GM19467 (cell line): ENCODE measurements at regions not wholly inside any gene's neighbourhood (a gene's known extent, or its start where the extent isn't known, plus 50 kb on each side); places are given as distances from the start of the nearest gene placed in this dataset.
"Not testable (repeated sequence)": the region's sequence is repeated elsewhere in the genome, so short reads cannot be mapped to it uniquely, and the experiment has no call there.

Experiments
- ATAC-seq: cut with Tn5 transposase; IDR thresholded peaks from one replicate; pipeline ENCODE4 v1.9.1; 2021; ENCODE audit warnings: mild to moderate bottlenecking, moderate library complexity; ENCODE audit not compliant: unreplicated experiment

DNA sequence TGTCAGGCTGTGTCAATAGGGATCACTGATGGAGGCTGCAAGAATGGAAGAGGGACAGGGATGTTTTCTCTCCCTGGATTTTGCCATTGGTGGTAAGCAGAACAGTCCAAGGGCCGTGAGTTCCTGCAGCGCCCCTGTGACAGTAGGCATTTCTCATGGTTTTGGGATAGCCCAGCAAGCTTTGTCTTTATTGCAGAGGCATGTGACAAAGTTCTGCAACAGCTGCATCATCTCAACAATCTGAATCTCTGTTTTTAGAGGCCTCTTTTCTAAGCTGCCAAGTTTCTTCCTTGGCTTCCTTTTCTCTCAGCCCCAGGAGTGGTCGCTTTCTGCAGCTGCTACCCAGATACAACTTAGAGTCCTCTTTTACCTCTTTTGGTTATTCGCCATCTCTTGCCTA lies 95.7 kb upstream of the TSHZ3 start:
- ATAC-seq = no peak

DNA sequence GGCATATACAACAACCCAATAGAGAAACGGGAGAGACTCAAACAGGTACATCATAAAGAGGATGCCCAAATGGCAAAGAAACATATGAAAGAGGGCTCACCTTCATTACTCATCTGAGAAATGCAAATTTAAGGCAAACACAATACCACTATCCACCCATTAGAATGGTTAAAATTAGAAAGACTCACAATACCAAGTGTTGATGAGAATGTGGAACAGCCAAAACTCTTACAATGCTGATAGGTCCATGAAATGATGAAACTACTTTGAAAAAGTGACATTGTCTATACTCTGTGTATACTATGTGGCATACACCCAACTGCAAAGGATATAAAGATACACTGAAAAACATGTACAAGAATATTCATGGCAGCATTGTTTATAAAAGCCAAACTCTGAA lies 96.2 kb upstream of the TSHZ3 start:
- no peak for ATAC-seq

DNA sequence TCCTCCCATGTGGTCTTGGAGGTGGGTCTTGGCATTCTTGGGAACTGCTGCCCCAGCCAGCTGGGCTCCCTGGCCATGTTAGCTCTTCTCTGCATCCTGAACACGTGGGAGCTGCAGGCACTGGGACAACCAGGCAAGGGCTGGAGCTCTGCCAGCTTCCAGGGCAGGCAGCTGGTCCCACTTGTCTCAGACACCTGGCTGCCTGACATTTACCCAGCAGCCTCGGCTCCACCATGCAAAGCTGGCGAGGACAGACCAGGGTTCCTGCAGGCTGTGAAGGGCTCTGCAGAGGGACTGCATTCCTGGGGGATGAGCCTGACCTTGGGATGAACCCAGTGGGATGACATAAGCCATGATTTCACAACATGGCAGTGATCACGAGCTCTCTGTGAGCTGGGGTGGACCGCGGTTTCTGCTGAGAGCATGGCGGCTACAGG lies 99.0 kb upstream of the TSHZ3 start:
- no peak for ATAC-seq

DNA sequence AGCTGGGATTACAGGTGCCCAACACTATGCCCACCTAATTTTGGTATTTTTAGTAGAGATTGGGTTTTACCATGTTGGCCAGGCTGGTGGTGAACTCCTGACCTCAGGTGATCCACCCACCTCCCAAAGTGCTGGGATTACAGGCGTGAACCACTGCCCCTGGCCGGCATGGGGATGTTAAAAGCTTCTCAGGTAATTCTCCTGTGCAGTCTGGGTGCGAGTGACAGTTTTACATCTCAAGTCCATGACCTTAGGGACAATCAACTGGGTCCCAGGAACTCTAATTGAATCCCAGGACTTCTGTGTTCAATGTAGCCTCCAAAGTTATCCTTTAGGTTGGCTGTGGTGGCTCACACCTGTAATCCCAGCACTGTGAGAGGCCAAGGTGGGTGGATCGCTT lies 100.1 kb upstream of the TSHZ3 start:
- ATAC-seq = no peak

DNA sequence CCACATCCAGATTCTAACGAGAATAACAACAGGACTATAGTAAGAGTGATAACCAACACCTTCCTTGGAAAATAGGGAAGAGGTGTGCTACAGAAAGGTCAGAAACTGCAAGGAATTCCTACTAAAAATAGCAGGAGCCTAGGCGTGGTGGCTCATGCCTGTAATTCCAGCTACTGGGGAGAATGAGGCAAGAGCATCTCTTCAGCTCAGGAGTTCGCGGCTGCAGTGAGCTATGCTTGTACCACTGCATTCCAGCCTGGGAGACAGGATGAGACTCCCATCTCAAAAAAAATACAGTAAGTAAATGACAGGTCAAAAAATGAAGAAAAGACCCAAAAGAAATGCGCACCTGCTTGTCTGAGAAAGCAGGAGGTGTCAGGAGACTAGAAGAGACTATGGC lies 101.5 kb upstream of the TSHZ3 start:
- no peak for ATAC-seq

DNA sequence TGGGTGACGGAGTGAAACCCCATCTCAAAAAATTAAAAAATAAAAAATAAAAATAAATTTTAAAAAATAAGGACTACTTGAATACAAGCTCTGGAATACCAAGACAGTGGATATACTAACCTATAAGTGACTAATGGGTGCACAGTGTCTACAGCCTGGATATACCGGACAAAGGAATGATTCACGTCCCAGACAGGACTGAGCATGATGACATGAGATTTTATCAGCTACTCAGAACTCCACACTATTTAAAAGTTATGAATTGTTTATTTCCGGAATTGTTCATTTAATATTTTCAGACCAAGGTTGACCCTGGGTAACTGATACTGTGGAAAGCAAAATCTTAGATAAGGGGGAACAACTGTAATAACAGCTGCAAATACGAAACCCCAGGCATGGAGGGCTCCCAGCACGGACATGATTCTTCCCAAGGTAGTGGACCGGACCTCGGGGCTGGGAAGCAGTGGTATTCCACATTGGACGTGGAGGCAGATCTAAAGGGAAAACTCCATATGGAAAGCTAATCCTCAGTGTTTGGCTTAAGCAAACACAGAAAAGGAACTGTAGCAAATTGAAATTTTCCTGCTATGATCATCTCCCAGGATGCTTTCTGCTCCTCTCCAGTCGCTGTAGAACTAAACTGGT lies 102.6 kb upstream of the TSHZ3 start:
- no peak for ATAC-seq

DNA sequence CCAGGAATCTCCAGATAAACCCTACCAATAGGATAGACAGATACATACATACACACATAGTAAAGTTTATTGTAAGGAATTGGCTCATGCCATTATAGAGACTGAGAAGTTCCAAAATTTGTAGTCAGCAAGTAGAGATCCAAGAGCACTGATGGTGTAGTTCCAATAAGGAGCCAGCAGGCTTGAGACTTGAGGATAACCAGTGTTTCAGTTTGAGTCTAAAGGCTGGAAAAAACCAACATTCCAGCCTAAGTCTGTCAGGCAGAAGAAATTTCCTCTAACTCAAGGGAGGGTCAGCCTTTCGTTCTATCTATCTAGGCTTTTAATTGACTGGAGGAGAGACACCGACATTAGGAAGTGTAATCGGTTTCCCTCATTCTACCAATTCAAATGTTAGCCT lies 110.2 kb upstream of the TSHZ3 start:
- no peak for ATAC-seq

DNA sequence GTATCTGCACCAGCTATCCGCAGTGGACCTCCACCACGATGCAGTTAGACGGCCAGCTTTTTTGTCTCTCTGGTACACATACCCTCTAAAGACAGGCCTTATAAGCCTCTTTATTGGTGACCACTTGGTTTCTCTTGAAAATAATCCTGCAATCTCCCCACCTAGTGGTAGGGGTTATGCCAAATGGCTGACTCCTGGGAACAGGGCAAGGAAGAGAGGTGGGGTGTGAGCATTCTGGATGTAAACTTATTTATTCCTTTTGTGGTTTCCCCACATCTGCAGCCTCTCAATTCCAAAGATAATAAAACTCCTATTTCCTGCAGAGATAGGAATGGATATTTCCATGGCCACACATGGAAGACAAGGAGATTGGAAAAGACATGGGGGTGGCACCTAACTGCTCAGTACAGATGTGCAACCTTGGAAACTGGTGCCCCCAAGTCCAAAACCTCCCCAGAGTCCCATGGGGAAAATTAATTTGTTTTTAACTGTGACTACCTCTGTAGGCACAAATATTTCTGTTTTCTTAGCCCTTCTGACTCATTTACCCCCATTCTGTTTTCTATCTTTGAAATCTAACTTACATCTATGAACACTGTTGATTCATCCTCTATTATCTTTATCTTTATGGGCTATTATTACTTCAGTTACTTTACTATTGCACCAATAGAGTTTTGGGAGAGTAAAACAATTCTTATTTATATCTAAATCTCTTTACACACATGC lies 112.7 kb upstream of the TSHZ3 start:
- ATAC-seq = no peak

DNA sequence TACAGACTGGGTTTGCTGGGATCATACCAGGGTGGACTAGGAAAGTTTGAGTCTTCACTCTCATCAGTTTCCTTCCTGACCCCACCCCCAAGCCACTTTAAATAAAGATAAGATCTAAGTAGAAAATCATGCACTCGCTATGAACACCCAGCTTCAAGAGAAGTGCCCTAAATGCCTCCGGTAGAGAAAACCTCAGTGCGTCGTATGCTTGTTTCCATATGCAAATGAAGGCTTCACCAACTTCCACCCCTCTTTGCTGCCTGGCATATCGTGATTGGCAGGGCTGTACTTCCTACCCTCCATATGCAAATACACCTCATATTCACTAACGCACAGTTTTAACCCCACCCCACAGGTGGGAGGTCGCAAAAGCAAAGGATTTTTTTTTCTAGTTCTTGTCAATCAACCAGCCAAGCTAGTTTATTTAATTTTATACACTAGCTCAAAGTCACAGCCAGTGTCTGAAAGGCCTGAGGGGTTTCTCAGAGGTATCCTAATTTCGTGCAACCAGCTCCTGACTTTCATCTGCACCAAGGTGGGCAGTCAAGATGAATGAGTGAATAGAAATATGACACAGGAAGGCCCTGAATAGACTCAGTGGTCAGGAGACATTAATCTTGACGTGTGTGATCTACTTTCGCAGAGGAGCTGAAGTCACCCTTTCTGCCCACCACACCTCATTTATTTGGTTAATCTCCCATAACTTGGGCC lies 121.1 kb upstream of the TSHZ3 start:
- ATAC-seq = no peak

DNA sequence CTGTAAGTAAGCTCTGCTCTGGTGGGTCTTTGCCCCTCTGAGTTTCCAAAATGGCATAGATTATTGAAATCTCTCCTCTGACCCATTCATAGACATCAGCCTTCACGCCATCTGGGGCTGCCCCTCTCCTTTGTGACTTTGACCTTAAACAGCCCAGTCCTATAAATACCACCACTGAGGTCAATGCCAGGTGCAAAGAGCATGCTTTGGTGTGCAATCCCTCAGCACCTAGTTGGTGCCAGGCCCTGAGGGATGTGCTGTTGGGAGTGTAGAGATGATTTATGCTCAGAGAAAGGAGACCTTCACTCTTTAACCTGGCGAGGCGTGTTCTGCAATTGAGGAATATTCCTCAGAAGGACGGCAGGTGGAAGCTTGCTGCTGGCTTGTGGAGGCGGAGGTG lies 121.7 kb upstream of the TSHZ3 start:
- no peak for ATAC-seq

DNA sequence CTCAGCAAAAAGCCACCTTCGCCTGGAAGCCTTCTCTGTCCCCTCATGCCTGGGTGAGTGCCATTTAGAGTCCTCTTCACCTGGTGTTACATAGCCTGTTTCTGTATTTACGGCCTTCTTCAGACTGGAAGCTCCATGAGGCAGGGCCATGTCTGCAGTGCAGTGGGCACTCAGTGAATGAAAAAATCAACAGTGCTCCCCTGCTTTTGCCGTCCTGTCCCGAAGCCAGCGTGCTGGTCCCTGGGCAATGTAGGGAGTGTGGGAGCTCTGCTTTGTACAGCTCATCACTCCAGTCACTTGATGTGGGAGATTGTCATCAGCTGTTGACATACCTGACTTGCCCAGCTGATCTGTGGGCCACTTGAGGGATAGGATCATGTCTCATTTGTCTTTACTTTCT lies 129.0 kb upstream of the TSHZ3 start:
- ATAC-seq = no peak

DNA sequence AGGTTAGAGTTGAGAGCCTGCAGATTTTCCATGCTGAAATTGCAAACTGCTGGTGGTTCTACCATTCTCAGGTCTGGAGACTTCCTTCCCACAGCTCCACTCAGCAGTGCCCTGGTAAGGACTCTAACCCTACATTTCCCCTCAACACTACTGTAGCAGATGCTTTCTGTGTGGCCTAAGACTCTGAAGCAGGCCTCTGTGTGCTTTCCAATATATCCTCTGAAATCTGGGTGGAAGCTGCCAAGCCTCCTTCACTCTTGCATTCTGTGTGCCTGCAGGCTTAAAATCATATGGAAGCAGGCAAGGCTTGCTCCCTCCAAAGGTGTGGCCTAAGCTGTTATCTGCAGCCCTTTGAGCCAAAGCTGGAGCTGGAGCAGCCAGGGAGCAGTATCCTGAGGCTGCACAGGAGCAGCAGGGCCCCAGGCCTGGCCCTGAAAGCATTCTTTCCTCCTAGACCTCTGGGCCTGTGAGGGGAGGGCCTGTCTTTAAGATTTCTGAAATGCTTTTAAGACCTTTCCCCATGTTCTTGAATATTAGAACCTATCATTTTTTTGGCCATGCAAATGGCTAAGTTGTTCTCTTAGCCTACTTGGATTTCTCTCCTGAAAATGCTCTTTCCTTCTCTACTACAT lies 134.1 kb upstream of the TSHZ3 start:
- no peak for ATAC-seq

DNA sequence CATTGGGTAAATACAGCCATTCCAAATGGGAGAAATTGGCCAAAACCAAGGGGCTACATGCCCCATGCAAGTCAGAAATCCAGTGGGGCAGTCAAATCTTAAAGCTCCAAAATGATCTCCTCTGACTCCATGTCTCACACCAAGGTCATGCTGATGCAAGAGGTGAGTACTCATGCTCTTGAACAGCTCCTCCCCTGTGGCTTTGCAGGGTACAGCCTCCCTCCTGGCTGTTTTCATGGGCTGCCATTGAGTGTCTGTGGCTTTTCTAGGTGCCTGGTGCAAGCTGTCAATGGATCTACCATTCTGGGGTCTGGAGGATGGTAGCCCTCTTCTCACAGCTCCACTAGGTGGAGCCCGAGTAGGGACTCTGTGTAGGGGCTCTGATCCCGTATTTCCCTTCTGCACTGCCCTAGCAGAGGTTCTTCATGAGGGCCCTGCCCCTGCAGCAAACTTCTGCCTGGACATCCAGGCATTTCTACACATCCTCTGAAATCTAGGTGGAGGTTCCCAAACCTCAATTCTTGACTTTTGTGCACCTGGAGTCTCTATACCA lies 135.7 kb upstream of the TSHZ3 start:
- ATAC-seq = not testable (repeated sequence)

DNA sequence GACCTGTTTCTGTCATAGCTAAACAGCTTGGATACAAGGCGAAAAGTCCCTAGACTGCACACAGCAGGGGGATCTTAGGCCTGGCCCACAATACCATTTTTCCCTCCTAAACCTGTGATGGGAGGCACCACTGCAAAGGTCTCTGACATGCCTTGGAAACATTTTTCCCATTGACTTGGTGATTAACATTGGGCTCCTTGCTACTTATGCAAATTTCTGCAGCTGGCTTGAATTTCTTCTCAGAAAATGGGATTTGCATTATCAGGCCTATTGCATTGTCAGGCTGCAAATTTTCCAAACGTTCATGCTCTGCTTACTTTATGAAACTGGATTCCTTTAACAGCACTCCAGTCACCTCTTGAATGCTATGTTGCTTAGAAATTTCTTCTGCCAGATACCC lies 136.2 kb upstream of the TSHZ3 start:
- no peak for ATAC-seq

DNA sequence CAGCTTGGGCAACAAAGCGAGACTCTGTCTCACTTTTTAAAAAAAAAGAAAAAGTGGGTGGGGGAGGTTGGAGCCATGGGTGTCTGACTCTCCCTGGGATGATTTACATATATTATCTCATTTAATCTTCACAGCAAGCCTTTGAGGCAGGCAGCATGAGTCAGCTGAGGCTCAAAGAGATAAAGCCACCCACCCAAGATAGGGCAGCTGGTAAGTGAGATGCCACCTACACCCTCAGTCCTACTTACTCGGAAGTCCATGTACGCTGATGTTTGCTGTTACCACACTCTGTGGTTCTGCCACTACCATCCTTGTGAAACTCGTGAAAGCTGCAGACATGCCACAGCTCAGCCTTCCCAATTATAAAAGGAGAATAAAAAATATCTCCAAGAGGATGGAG lies 142.0 kb upstream of the TSHZ3 start:
- ATAC-seq = no peak

DNA sequence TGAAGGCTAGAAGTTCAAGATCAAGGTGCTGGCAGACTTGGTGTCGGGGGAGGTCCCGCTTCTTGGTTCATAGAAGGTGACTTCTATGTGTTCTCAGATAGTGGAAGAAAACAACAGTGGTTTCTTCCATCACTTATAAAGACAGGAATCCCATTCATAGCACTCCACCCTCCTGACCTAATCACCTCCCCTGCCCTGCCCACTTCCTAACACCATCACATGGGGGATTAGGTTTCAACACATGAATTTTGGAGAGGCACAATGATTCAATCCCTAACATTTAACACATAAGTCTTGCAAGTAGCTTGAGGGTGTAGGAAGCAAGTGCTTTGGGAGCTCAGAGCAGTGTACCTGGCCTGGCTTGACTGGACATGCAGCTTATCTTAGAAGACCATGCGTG lies 142.8 kb upstream of the TSHZ3 start:
- ATAC-seq = no peak

DNA sequence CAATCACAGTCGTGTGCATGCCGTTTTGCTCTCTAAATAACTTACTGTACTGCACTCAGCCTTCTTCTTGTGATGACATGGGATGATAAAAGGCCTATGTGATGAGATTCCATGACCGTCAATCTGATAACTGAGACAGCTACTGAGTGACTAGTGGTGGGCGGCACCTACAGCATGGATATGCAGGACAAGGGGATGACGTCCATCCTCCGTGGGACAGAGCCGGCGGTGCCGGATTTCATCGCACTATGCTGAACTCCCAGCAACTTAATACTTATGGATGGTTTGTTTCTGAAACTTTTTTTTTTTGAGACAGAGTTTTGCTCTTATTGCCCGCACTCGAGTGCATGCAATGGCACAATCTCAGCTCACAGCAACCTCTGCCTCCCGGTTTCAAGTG lies 146.8 kb upstream of the TSHZ3 start:
- ATAC-seq = no peak

DNA sequence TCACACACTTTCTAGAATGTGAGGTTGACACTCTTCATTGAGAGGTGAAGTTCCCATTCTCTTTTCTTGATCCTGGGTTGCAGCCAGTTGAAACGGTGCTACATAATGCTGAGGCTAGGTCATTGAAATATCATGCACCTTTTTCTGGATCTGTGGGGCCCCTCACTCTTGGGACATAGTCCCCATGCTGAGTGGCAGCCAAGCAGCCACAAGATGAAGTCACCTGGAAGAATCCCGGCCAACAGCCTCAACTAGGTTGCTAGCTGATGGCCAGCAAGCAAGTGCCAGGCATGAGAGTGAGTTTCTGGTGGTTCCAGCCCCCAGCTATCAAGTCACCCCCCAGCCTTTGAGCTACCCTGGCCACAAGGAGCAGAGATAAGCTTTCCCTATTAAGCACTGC lies 148.5 kb upstream of the TSHZ3 start:
- ATAC-seq = no peak

DNA sequence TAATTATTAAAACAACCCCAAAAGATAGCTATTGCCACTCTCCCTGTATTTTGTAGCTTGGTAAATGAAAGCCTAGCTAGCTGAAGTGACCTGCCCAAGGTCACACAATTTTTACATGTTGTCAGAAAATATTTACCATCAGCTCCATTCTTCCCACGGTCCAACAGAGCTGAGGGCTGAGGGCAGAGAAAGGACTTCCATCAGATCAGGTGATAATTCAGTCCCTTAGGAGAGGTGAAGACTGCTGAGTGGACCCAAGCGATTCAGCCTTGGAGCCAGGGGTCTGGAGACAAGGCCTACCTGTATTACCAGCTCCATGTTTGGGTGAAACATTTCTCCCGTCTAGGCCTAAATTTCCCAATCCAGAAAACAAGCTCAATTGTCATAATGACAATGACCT lies 149.5 kb upstream of the TSHZ3 start:
- ATAC-seq = no peak

DNA sequence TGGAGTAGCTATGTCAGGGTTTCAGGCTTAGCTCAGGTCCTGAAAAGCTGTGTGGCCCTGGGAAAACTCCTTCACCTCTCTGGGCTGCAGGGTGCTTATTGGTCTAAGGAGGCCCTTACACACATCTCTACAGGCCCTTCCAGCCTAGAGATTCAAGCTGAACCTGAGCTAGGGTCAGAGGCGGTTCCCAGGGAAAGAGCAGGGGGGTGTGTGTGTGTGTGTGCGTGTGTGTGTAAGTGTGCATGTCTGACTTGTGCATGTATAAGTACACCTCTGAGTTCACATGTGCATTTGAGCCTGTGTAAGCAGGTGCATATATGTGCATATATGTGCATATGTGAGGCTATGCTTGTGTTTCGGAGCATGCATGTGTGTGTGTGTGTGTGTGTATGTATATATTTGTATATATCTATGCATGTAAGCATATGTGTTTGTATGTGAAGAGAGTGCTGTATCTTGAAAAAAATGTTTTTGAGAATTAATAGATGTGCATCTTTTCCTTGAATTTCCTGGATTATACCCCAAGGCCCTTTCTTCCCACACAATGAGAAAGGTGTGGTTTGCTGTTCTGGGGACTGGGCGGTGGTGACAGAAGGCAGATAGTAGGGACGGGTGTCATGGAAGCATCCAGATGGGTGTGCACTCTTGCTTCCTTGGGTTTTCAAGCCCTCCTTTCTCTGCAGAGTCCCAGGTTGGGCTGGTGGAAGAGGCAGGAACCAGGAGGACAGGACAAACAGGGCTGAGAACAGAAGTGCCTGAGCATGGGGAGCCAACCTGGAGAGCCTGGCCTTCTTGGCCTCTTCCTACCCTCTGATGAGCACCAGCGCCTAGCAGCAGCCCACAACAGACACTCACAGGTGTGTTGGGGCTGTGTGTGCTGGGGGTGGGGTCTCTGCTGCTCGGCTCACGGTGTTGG lies 150.3 kb upstream of the TSHZ3 start:
- no peak for ATAC-seq
